K562 (cell line): ENCODE measurements at regions not wholly inside any gene's neighbourhood (a gene's known extent, or its start where the extent isn't known, plus 50 kb on each side); places are given as distances from the start of the nearest gene placed in this dataset.
A peak's percentile ranks its signal among the peaks of the same experiment; 100 is the strongest.

Source experiments
- AFF1 ChIP-seq, 2 experiments: fragments of 450-650 bp; IDR thresholded peaks; 2 replicates each; pipeline ENCODE4 v1.6.1; 2018; ENCODE audit warnings: mild to moderate bottlenecking in 2 of 2, low read depth in 1 of 2; ENCODE audit not compliant: partially characterized antibody in 2 of 2
- CBFB ChIP-seq: sonication (generic); formaldehyde crosslinking; IDR thresholded peaks from 2 replicates; pipeline ENCODE4 v1.4.0; 2020; ENCODE audit warnings: mild to moderate bottlenecking, missing genetic modification reagents
- CEBPB ChIP-seq: fragments of 450-650 bp; IDR thresholded peaks from 2 replicates; pipeline ENCODE4 v1.6.1; 2016; ENCODE audit warnings: missing genetic modification characterization, missing compliant biosample characterization
- CEBPG ChIP-seq, 3 experiments: fragments of 200-800 bp in 1 of 3; sonication (Bioruptor generic) in 1 of 3; sonication (generic) in 1 of 3; formaldehyde crosslinking in 1 of 3; IDR thresholded peaks in 2 of 3; conservative IDR thresholded peaks in 1 of 3; 2 replicates each; pipeline versions ENCODE4 v1.6.1 to v1.8.0; 2016 to 2022; ENCODE audit warnings: missing compliant biosample characterization in 2 of 3, missing genetic modification characterization in 2 of 3, mild to moderate bottlenecking in 1 of 3, missing genetic modification reagents in 1 of 3
- GMEB1 ChIP-seq: fragments of 250-450 bp; sonication (Bioruptor Pico); IDR thresholded peaks from 2 replicates; pipeline ENCODE4 v1.4.0; 2020; ENCODE audit warnings: mild to moderate bottlenecking
- HCFC1 ChIP-seq: IDR thresholded peaks from 2 replicates; pipeline ENCODE4 v1.6.1; 2012; ENCODE audit warnings: low read depth, low read length, improper control_type of control experiment
- NR2C2 ChIP-seq, 2 experiments: fragments of 200-800 bp in 1 of 2; sonication (Bioruptor generic) in 1 of 2; sonication (generic) in 1 of 2; formaldehyde crosslinking in 1 of 2; IDR thresholded peaks; 2 replicates each; pipeline versions ENCODE4 v1.6.1 to v1.8.0; 2016 to 2022; ENCODE audit warnings: mild to moderate bottlenecking in 1 of 2, missing compliant biosample characterization in 1 of 2, missing genetic modification characterization in 1 of 2, missing genetic modification reagents in 1 of 2
- PATZ1 ChIP-seq: fragments of 250-450 bp; sonication (Bioruptor Pico); IDR thresholded peaks from 2 replicates; pipeline ENCODE4 v1.5.0; 2020; ENCODE audit warnings: mild to moderate bottlenecking, borderline replicate concordance
- PHB2 ChIP-seq: fragments of 450-650 bp; IDR thresholded peaks from 2 replicates; pipeline ENCODE4 v1.6.1; 2017; ENCODE audit warnings: low read depth
- PTTG1 ChIP-seq: fragments of 450-650 bp; IDR thresholded peaks from 2 replicates; pipeline ENCODE4 v1.6.1; 2016; ENCODE audit warnings: low read depth, mild to moderate bottlenecking, missing genetic modification characterization, missing compliant biosample characterization
- SOX6 ChIP-seq: fragments of 450-650 bp; IDR thresholded peaks from 2 replicates; pipeline ENCODE4 v1.6.1; 2014; ENCODE audit warnings: mild to moderate bottlenecking
- SRF ChIP-seq, 2 experiments: fragments of 250-450, 450-650 bp in 1 of 2; sonication (Bioruptor Pico) in 1 of 2; sonication (generic) in 1 of 2; formaldehyde crosslinking; IDR thresholded peaks; 2 replicates each; pipeline versions ENCODE4 v1.5.0 to v1.5.1; 2020 to 2022; ENCODE audit warnings: mild to moderate bottlenecking in 1 of 2, missing genetic modification reagents in 1 of 2
- U2AF1 ChIP-seq: fragments of 200-400 bp; formaldehyde crosslinking; optimal IDR thresholded peaks from 2 replicates; pipeline ENCODE3; 2017; ENCODE audit warnings: mild to moderate bottlenecking, low read depth, low read length, moderate library complexity
- YBX1 ChIP-seq: fragments of 450-650 bp; IDR thresholded peaks from 2 replicates; pipeline ENCODE4 v1.7.1; 2016; ENCODE audit warnings: mild to moderate bottlenecking
- ZNF707 ChIP-seq: fragments of 250-450 bp; sonication (Bioruptor Pico); conservative IDR thresholded peaks from 2 replicates; pipeline ENCODE4 v1.8.0; 2022; ENCODE audit warnings: inconsistent platforms, mild to moderate bottlenecking, moderate library complexity
- ZNF740 ChIP-seq, 3 experiments: fragments of 200-800 bp in 1 of 3; sonication (Bioruptor generic) in 1 of 3; sonication (generic) in 1 of 3; formaldehyde crosslinking in 1 of 3; IDR thresholded peaks; 2 replicates each; pipeline versions ENCODE4 v1.6.1 to v1.8.0; 2016 to 2022; ENCODE audit warnings: mild to moderate bottlenecking in 2 of 3, missing compliant biosample characterization in 2 of 3, missing genetic modification characterization in 2 of 3, missing genetic modification reagents in 1 of 3

GRCh38 chr1:67916140-67916886 lies 83.0 kb upstream of the GNG12 start (continued):
- 0 out of 2 replicates have a peak, but pooled peaks have one; percentile 27 for TF ChIP-seq PATZ1
- 0 out of 2 replicates have a peak, but pooled peaks have one; percentile 55 for TF ChIP-seq SOX6
- TF ChIP-seq CBFB (CRISPR knock-in tag) = no peak
- no peak for TF ChIP-seq PTTG1
- TF ChIP-seq CEBPG (CRISPR knock-in tag; IDR thresholded peaks at IDR 0.05) = no peak
- no peak for TF ChIP-seq CEBPG (tag; conservative IDR thresholded peaks at IDR 0.05 in 1 of 2, IDR thresholded peaks at IDR 0.05 in 1 of 2)
- TF ChIP-seq SRF (CRISPR knock-in tag; IDR thresholded peaks at IDR 0.05) = no peak
- no peak for TF ChIP-seq CEBPB (tag)
- no peak for TF ChIP-seq PHB2
- no peak for TF ChIP-seq ZNF707
- no peak for TF ChIP-seq ZNF740 (CRISPR knock-in tag; IDR thresholded peaks at IDR 0.05)
- no peak for TF ChIP-seq ZNF740 (tag; IDR thresholded peaks at IDR 0.05)
- TF ChIP-seq U2AF1 = no peak
- TF ChIP-seq YBX1 = no peak
- no peak for TF ChIP-seq HCFC1
- TF ChIP-seq GMEB1 (CRISPR knock-in tag) = 0 out of 2 replicates have a peak, but pooled peaks have one; percentile 13
- no peak for TF ChIP-seq NR2C2 (CRISPR knock-in tag; IDR thresholded peaks at IDR 0.05)
- TF ChIP-seq NR2C2 (tag; IDR thresholded peaks at IDR 0.05) = peak; percentile 74
- peak in 1 of 2 experiments; percentile 27 for TF ChIP-seq AFF1 (IDR thresholded peaks at IDR 0.05; ENCODE audit: low read depth in 1 of 2, partially characterized antibody in 2 of 2)
